Peyer's patch (tissue), 4 donors: ENCODE measurements at regions not wholly inside any gene's neighbourhood (a gene's known extent, or its start where the extent isn't known, plus 50 kb on each side); places are given as distances from the start of the nearest gene placed in this dataset.

Experiments used
- DNase-seq, 3 donors: peaks; one replicate each; pipeline ENCODE4 v3.0.0-alpha.2; 2017 to 2019
- H3K27ac ChIP-seq, 4 donors: fragments of 200-600 bp; sonication (generic); one replicate each; pipeline ENCODE4 v1.5.1; 2016 to 2019
- H3K27me3 ChIP-seq, 2 donors: fragments of 200-600 bp; sonication (generic); one replicate each; pipeline ENCODE4 v1.5.1; 2019
- H3K36me3 ChIP-seq, 3 donors: fragments of 200-600 bp; sonication (generic); one replicate each; pipeline ENCODE4 v1.5.1; 2016 to 2019
- H3K4me1 ChIP-seq, 4 donors: fragments of 200-600 bp; sonication (generic); one replicate each; pipeline ENCODE4 v1.5.1; 2016 to 2019
- H3K4me3 ChIP-seq, 4 donors: fragments of 200-600 bp; sonication (generic); 1 replicate in 3 of 4; 2 replicates in 1 of 4; pipeline ENCODE4 v1.5.1; 2016 to 2019; ENCODE audit warnings: mild to moderate bottlenecking in 1 of 4
- H3K9me3 ChIP-seq, 4 donors: fragments of 200-600 bp; sonication (generic); one replicate each; pipeline ENCODE4 v1.5.1; 2016 to 2019; ENCODE audit warnings: mild to moderate bottlenecking in 1 of 4
- POLR2A ChIP-seq, 2 donors: fragments of 450-650 bp; IDR thresholded peaks; one replicate each; pipeline ENCODE4 v1.5.1; 2017; ENCODE audit warnings: antibody characterized with exemption in 2 of 2, mild to moderate bottlenecking in 2 of 2, moderate library complexity in 2 of 2
- TF ChIP-seq, protein P1 (sequence below), 6 experiments: fragments of 450-650 bp in 4 of 6; fragments of 200-600 bp in 2 of 6; sonication (generic) in 1 of 6; IDR thresholded peaks; one replicate each; pipeline ENCODE4 v1.5.1; 2017 to 2019; ENCODE audit warnings: antibody characterized with exemption in 6 of 6, mild to moderate bottlenecking in 3 of 6, moderate library complexity in 1 of 6

DNA sequence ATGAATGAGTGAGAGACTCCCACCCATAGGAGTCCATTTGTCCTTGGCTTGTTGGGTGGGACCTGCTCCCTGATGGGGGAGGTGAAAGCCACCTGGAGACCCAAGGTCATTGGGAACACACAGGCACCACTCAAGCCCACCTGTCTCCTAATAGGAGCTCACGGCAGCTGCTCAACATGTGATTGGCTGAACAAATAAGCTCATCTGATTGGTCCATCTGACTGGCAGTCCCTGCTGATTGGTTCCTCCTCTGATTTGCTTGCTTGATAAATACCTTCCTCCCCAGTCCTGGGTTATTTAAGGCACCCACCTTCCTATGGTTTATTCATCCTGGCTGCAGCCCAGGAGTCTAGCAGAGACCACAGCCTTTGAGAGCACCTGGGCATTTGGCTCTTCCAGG, 502.9 kb downstream of the PTPRU start:
- no peaks in the 10 kb centered on the region for H3K9me3 ChIP-seq
- no peak overlapping the region for H3K4me3 ChIP-seq
- no peak overlapping the region for H3K27ac ChIP-seq
- no peak for TF ChIP-seq POLR2A (IDR thresholded peaks at IDR 0.05)
- TF ChIP-seq, protein P1, sequence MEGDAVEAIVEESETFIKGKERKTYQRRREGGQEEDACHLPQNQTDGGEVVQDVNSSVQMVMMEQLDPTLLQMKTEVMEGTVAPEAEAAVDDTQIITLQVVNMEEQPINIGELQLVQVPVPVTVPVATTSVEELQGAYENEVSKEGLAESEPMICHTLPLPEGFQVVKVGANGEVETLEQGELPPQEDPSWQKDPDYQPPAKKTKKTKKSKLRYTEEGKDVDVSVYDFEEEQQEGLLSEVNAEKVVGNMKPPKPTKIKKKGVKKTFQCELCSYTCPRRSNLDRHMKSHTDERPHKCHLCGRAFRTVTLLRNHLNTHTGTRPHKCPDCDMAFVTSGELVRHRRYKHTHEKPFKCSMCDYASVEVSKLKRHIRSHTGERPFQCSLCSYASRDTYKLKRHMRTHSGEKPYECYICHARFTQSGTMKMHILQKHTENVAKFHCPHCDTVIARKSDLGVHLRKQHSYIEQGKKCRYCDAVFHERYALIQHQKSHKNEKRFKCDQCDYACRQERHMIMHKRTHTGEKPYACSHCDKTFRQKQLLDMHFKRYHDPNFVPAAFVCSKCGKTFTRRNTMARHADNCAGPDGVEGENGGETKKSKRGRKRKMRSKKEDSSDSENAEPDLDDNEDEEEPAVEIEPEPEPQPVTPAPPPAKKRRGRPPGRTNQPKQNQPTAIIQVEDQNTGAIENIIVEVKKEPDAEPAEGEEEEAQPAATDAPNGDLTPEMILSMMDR (IDR thresholded peaks at IDR 0.05), result no peak
- no peaks in the 10 kb centered on the region for H3K4me1 ChIP-seq
- no peak for DNase-seq
- no peaks in the 10 kb centered on the region for H3K27me3 ChIP-seq
- H3K36me3 ChIP-seq, result no peaks in the 10 kb centered on the region

DNA sequence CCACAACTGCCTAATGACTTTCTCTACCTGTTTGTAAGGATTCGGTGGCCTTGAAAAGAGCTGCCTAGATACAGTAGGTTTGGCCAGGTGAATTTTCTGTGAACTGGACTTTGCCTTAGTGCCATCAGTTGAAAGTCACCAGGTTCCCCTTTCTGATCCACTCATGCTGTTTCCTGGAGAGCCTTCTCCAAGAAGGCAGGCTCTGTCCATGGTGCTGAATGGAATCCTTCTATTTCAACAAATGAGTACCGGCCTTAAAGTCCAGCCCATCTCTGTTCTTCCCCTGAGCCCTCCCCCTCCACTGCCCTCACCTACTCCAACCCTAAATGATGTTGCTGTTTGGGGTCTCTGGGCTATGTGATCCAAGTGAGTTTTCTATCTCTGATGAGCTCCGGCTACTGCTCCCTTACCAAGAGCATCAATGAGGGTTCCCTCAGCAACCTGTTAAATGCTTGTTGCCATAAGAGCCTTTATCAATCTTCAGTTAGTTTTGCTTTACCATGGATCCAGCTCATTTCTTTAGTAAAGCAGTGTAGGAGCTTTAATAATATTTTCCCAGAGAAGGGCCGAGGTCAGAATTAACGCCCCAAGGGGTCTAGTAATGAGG, 500.4 kb downstream of the PTPRU start:
- DNase-seq, result peak in 1 of 3 donors; percentile 58
- H3K36me3 ChIP-seq, result no peaks in the 10 kb centered on the region

DNA sequence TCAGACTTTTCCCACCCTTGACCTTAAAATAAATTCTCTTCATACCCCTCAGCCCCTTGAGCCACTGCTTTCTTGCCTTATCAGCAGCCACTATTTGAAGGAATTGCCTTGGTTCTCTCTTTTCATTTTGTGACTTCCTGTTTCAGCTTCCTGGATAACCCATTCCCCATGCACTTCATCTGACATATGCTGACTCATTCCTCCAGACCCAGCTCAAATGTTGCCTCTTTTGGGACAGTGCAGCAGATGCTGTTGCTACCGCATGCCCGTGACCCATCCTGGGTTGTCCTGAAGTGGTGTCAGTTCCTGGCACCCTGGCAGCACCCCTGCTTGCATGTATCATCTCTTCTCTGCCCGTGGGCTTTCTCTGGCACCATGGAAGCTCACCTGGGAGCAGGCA, 496.1 kb downstream of the PTPRU start:
- H3K36me3 ChIP-seq, result no peaks in the 10 kb centered on the region
- TF ChIP-seq, protein P1 (IDR thresholded peaks at IDR 0.05), result no peak
- no peak for TF ChIP-seq POLR2A (IDR thresholded peaks at IDR 0.05)
- no peak for DNase-seq
- no peaks in the 10 kb centered on the region for H3K9me3 ChIP-seq
- no peak overlapping the region for H3K27ac ChIP-seq
- H3K27me3 ChIP-seq, result no peaks in the 10 kb centered on the region
- no peaks in the 10 kb centered on the region for H3K4me1 ChIP-seq
- H3K4me3 ChIP-seq, result no peak overlapping the region

More for the DNA sequence above, 500.4 kb downstream of the PTPRU start:
- no peaks in the 10 kb centered on the region for H3K27me3 ChIP-seq
- no peaks in the 10 kb centered on the region for H3K9me3 ChIP-seq
- no peak overlapping the region for H3K4me3 ChIP-seq
- TF ChIP-seq POLR2A (IDR thresholded peaks at IDR 0.05), result no peak
- TF ChIP-seq, protein P1 (IDR thresholded peaks at IDR 0.05), result no peak
- no peak overlapping the region for H3K27ac ChIP-seq
- H3K4me1 ChIP-seq, result no peaks in the 10 kb centered on the region

DNA sequence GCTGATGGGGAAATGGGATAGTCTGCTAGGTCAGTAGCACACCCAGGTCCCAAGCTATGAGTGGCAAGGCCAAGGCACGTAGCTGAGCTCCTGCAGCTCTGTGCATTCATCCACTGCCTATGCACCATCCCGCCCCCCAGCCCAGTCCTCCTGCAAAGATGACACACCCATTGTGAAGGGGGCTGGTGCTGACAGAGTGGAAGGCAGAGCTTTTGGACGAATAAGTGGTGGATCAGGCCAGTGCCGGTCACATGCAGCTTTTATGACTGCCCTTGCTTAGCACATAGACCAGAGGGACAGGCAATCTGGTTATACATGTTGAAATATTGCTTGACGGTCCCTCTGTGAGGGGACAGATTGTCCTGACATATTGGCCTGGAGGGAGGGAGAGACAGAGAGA, 494.3 kb downstream of the PTPRU start:
- Histone ChIP-seq H3K4me1 (no peaks in the 10 kb centered on the region), H3K27ac (no peak overlapping the region), H3K9me3 (no peaks in the 10 kb centered on the region), H3K36me3 (no peaks in the 10 kb centered on the region), H3K4me3 (no peak overlapping the region), H3K27me3 (no peaks in the 10 kb centered on the region)
- DNase-seq, result no peak
- TF ChIP-seq POLR2A (IDR thresholded peaks at IDR 0.05), result no peak
- TF ChIP-seq, protein P1 (IDR thresholded peaks at IDR 0.05), result no peak

DNA sequence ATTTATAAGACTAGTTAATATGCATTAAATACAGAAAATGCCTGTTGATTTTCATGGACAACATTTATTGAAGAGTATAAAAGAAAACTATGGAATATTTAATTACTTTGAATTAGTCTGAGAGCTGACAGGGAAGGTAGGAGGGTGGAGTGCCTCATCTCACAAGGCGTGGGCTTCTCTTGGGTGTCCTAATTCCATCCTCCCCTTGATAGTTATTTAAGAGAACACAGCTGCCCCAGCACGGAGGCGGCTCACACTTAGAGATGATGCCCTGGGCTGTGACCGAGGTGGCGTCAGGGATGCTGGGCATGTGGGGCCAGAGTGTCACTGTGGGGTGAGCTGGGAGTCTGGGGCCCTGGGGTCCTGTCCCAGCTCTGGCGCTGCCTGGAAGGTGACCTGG, 493.0 kb downstream of the PTPRU start:
- Histone ChIP-seq H3K27ac (no peak overlapping the region), H3K4me3 (no peak overlapping the region), H3K27me3 (no peaks in the 10 kb centered on the region), H3K9me3 (no peaks in the 10 kb centered on the region), H3K36me3 (no peaks in the 10 kb centered on the region), H3K4me1 (no peaks in the 10 kb centered on the region)
- DNase-seq, result no peak
- no peak for TF ChIP-seq POLR2A (IDR thresholded peaks at IDR 0.05)
- TF ChIP-seq, protein P1 (IDR thresholded peaks at IDR 0.05), result no peak

DNA sequence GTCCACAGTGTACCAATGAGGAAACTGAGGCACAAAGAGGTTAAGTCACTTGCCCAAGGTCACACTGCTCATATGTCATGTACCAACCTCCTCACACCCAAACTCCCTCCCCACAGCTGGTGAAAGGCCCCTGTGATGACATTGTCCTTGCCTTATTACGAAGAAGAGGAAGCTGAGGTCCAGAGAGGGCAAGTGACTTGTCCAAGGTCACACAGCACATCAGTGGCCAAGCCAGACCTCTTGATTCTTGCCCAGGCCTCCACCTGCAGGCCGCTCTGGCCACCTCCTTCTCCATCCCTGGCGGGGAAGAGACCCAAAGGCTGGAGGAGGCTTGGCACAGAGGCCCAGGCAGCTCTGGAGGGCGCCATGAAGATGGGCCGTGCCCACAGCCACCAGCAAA, 492.4 kb downstream of the PTPRU start:
- Histone ChIP-seq H3K27me3 (no peaks in the 10 kb centered on the region), H3K9me3 (no peaks in the 10 kb centered on the region), H3K27ac (no peak overlapping the region), H3K36me3 (no peaks in the 10 kb centered on the region), H3K4me3 (no peak overlapping the region), H3K4me1 (no peaks in the 10 kb centered on the region)
- no peak for TF ChIP-seq POLR2A (IDR thresholded peaks at IDR 0.05)
- TF ChIP-seq, protein P1 (IDR thresholded peaks at IDR 0.05), result no peak
- no peak for DNase-seq
